ENCODE measurements at regions not wholly inside any gene's neighbourhood (a gene's known extent, or its start where the extent isn't known, plus 50 kb on each side); places are given as distances from the start of the nearest gene placed in this dataset.

DNA sequence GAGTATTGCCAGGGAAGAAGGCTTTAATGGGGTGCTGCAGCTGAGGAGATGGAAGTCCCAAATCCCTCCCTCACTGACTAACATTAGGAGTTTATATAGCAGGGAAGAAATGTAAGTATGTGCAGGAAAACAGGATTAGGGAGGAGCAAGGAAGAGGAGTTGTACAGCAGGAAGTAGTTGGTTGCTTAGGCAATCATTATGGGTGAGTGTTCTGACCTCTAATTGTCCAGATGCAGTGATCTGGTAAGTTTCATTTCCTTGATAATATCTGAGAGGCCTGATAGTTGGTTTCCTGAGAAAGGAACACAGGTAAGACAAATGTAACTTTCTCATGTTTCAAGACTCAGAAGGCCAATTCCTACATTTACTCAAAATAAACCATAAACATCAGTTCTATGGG is 331.9 kb upstream of the GULP1 start:
- TF ChIP-seq BACH2 (CRISPR knock-in tag; IDR thresholded peaks at IDR 0.05; ENCODE audit: borderline replicate concordance): no peak
- no peak for ATAC-seq

DNA sequence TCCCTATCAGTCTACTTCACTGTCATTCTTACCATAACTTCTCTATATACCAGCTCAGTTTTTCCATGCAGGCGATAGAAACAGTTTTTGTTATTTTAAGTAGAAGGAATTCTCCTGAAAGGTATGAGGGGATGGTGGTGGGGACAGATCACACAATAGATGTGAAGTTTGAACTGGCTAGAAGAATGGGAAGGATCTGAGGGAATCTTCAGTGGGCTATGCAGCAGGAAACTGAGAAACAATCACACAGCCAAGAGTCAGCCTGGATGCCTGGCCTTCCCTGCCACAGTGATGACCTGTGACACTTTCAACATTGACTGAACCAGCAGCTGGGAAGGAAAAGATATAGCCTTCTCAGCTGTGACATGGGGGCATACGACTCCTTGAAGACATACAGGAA is 329.1 kb upstream of the GULP1 start:
- TF ChIP-seq SNAI2 (CRISPR knock-in tag; IDR thresholded peaks at IDR 0.05) (no peak), ISL1 (CRISPR knock-in tag; IDR thresholded peaks at IDR 0.05) (no peak), ZNF8 (CRISPR knock-in tag; IDR thresholded peaks at IDR 0.05) (no peak), RARB (CRISPR knock-in tag; IDR thresholded peaks at IDR 0.05) (no peak), CSDC2 (CRISPR knock-in tag; IDR thresholded peaks at IDR 0.05) (no peak), GLIS3 (CRISPR knock-in tag; IDR thresholded peaks at IDR 0.05) (no peak), ZFP30 (CRISPR knock-in tag; IDR thresholded peaks at IDR 0.05) (no peak), ZC3H10 (CRISPR knock-in tag; IDR thresholded peaks at IDR 0.05) (no peak), ESRRG (CRISPR knock-in tag; IDR thresholded peaks at IDR 0.05) (no peak), PPARA (CRISPR knock-in tag; IDR thresholded peaks at IDR 0.05; ENCODE audit: borderline replicate concordance) (no peak), ZFP3 (CRISPR knock-in tag; IDR thresholded peaks at IDR 0.05) (no peak), OSR1 (CRISPR knock-in tag; IDR thresholded peaks at IDR 0.05) (no peak)
- TF ChIP-seq, protein P1, sequence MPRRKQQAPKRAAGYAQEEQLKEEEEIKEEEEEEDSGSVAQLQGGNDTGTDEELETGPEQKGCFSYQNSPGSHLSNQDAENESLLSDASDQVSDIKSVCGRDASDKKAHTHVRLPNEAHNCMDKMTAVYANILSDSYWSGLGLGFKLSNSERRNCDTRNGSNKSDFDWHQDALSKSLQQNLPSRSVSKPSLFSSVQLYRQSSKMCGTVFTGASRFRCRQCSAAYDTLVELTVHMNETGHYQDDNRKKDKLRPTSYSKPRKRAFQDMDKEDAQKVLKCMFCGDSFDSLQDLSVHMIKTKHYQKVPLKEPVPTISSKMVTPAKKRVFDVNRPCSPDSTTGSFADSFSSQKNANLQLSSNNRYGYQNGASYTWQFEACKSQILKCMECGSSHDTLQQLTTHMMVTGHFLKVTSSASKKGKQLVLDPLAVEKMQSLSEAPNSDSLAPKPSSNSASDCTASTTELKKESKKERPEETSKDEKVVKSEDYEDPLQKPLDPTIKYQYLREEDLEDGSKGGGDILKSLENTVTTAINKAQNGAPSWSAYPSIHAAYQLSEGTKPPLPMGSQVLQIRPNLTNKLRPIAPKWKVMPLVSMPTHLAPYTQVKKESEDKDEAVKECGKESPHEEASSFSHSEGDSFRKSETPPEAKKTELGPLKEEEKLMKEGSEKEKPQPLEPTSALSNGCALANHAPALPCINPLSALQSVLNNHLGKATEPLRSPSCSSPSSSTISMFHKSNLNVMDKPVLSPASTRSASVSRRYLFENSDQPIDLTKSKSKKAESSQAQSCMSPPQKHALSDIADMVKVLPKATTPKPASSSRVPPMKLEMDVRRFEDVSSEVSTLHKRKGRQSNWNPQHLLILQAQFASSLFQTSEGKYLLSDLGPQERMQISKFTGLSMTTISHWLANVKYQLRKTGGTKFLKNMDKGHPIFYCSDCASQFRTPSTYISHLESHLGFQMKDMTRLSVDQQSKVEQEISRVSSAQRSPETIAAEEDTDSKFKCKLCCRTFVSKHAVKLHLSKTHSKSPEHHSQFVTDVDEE (CRISPR knock-in tag; IDR thresholded peaks at IDR 0.05): no peak
- TF ChIP-seq, protein P2, sequence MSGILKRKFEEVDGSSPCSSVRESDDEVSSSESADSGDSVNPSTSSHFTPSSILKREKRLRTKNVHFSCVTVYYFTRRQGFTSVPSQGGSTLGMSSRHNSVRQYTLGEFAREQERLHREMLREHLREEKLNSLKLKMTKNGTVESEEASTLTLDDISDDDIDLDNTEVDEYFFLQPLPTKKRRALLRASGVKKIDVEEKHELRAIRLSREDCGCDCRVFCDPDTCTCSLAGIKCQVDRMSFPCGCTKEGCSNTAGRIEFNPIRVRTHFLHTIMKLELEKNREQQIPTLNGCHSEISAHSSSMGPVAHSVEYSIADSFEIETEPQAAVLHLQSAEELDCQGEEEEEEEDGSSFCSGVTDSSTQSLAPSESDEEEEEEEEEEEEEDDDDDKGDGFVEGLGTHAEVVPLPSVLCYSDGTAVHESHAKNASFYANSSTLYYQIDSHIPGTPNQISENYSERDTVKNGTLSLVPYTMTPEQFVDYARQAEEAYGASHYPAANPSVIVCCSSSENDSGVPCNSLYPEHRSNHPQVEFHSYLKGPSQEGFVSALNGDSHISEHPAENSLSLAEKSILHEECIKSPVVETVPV (CRISPR knock-in tag; IDR thresholded peaks at IDR 0.05): no peak
- no peak for ATAC-seq

- no peak for ATAC-seq
- TF ChIP-seq, protein P2 (CRISPR knock-in tag; IDR thresholded peaks at IDR 0.05): no peak
- no peak for TF ChIP-seq PPARA (CRISPR knock-in tag; IDR thresholded peaks at IDR 0.05; ENCODE audit: borderline replicate concordance)
These were observed 326.9 kb upstream of the GULP1 start for GRCh38 chr2:187964746-187965145.

DNA sequence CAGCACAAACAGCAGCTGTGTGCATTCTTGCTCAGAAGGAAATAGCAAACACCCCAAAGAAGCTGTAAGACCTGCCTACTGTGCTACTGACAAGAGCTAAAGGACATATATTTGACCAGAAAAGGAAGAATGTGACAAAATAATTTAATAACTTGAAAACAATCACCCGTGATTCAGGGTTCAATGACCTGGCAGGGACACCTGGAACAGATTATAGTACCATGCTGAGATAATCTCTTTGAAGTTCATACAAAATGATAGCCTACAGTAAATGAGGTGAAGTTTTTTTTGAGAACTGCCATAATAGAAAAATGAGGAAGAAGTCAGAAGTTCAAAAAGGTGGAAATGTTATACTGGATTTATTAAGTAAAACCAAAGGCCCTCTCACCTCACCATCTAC is 324.8 kb upstream of the GULP1 start:
- TF ChIP-seq, protein P1 (CRISPR knock-in tag; IDR thresholded peaks at IDR 0.05): no peak
- TF ChIP-seq ZFP30 (CRISPR knock-in tag; IDR thresholded peaks at IDR 0.05) (no peak), PPARA (CRISPR knock-in tag; IDR thresholded peaks at IDR 0.05; ENCODE audit: borderline replicate concordance) (no peak), ZNF565 (CRISPR knock-in tag; conservative IDR thresholded peaks at IDR 0.05; ENCODE audit: low read depth) (no peak), TCF4 (CRISPR knock-in tag; IDR thresholded peaks at IDR 0.05; ENCODE audit: borderline replicate concordance) (peak; percentile 24; the same call in 1 of the 2 replicates), POU6F1 (CRISPR knock-in tag; IDR thresholded peaks at IDR 0.05; ENCODE audit: borderline replicate concordance, low read depth) (no peak), ISL1 (CRISPR knock-in tag; IDR thresholded peaks at IDR 0.05) (no peak)
- TF ChIP-seq, protein P3, sequence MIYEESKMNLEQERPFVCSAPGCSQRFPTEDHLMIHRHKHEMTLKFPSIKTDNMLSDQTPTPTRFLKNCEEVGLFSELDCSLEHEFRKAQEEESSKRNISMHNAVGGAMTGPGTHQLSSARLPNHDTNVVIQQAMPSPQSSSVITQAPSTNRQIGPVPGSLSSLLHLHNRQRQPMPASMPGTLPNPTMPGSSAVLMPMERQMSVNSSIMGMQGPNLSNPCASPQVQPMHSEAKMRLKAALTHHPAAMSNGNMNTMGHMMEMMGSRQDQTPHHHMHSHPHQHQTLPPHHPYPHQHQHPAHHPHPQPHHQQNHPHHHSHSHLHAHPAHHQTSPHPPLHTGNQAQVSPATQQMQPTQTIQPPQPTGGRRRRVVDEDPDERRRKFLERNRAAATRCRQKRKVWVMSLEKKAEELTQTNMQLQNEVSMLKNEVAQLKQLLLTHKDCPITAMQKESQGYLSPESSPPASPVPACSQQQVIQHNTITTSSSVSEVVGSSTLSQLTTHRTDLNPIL (CRISPR knock-in tag; IDR thresholded peaks at IDR 0.05; ENCODE audit: low read depth): no peak
- no peak for ATAC-seq

Measured in SK-N-SH treated with all-trans-retinoic acid at 6 μM for 48 hours (cell line).